ENCODE measurements at regions not wholly inside any gene's neighbourhood (a gene's known extent, or its start where the extent isn't known, plus 50 kb on each side); places are given as distances from the start of the nearest gene placed in this dataset.

DNA sequence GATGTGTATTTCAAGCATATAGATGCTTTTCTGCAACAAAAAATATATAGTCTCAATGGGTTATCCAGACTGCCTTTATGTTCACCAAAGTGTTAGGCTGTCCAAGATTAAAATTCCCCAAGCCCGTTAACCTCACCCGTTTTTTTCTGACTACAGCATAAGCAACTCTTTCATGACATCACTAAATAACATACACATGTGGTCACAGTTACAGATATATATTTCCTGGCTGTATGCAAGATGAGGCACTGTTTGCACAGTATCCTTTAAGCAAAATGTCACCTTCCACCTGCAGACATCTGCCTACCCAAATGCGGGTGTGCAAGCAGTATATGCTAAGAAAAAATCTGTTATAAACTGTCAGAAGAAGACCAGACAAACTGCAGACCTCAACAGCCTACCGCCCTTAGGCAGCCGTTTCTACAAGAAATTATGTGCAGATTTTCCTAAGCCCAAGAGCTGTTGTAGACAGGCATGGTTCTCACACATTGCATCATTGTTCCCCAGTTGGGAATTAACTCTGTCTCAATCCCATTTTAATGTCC, 183.1 kb upstream of the MXRA5 start:
- Histone ChIP-seq H3K36me3 (ENCODE audit: control insufficient read depth in 2 of 2, insufficient read depth in 1 of 2, low read length in 2 of 2) (no peaks in the 10 kb centered on the region), H3K9me3 (ENCODE audit: control insufficient read depth, insufficient read depth, low read depth, low read length) (no peaks in the 10 kb centered on the region), H3K27ac (ENCODE audit: extremely low read depth, low read depth, low read length) (no peak overlapping the region), H3K4me3 (ENCODE audit: low read depth, low read length) (no peak overlapping the region), H3K4me1 (ENCODE audit: control insufficient read depth, insufficient read depth, low read length) (no peaks in the 10 kb centered on the region)
- CTCF ChIA-PET = no interaction called here
- TF ChIP-seq ZNF423 (tag by site-specific recombination; IDR thresholded peaks at IDR 0.05) (no peak), ZNF776 (tag by site-specific recombination; IDR thresholded peaks at IDR 0.05; ENCODE audit: borderline replicate concordance) (no peak), ZNF114 (tag by site-specific recombination; IDR thresholded peaks at IDR 0.05) (no peak), FEZF1 (tag by site-specific recombination; IDR thresholded peaks at IDR 0.05) (no peak)
- POLR2A ChIA-PET = no interaction called here

DNA sequence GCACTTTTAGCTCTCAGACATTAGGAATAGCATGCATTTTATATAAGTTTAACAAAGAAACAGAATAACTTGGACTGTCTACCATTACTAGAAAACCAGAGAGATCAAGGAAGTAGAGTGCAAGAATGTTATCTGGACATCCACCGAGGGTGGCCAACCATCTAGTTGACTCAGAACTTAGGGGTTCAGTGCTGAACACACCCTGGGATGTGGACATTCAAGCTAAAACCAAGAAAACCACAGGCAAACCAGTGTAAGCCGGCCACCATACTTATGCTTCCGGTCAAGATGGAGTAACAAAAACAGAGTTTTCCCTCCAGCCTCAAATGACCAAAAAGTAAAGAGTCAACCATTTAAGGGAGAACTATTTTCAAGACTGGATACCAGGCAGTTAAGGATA, 181.4 kb upstream of the MXRA5 start:
- Histone ChIP-seq H3K4me1 (ENCODE audit: control insufficient read depth, insufficient read depth, low read length) (no peaks in the 10 kb centered on the region), H3K27ac (ENCODE audit: extremely low read depth, low read depth, low read length) (no peak overlapping the region), H3K4me3 (ENCODE audit: low read depth, low read length) (no peak overlapping the region), H3K36me3 (ENCODE audit: control insufficient read depth in 2 of 2, insufficient read depth in 1 of 2, low read length in 2 of 2) (no peaks in the 10 kb centered on the region), H3K9me3 (ENCODE audit: control insufficient read depth, insufficient read depth, low read depth, low read length) (no peaks in the 10 kb centered on the region)
- ChIA-PET POLR2A (no interaction called here), CTCF (no interaction called here)
- TF ChIP-seq ZNF133 (tag by site-specific recombination; IDR thresholded peaks at IDR 0.05) (no peak), YY2 (tag by site-specific recombination; IDR thresholded peaks at IDR 0.05) (no peak), ZNF248 (tag by site-specific recombination; IDR thresholded peaks at IDR 0.05) (no peak), ZFP69B (tag by site-specific recombination; IDR thresholded peaks at IDR 0.05) (no peak), SP7 (tag by site-specific recombination; IDR thresholded peaks at IDR 0.05) (no peak), SETDB1 (IDR thresholded peaks at IDR 0.05; ENCODE audit: insufficient read length, low read length) (no peak), ZNF600 (tag by site-specific recombination; IDR thresholded peaks at IDR 0.05) (no peak), ZBTB7A (tag by site-specific recombination; IDR thresholded peaks at IDR 0.05; ENCODE audit: low read depth) (no peak), ZNF654 (tag by site-specific recombination; IDR thresholded peaks at IDR 0.05; ENCODE audit: low read depth) (no peak), SALL2 (tag by site-specific recombination; IDR thresholded peaks at IDR 0.05; ENCODE audit: borderline replicate concordance) (no peak)
- TF ChIP-seq, protein P1, sequence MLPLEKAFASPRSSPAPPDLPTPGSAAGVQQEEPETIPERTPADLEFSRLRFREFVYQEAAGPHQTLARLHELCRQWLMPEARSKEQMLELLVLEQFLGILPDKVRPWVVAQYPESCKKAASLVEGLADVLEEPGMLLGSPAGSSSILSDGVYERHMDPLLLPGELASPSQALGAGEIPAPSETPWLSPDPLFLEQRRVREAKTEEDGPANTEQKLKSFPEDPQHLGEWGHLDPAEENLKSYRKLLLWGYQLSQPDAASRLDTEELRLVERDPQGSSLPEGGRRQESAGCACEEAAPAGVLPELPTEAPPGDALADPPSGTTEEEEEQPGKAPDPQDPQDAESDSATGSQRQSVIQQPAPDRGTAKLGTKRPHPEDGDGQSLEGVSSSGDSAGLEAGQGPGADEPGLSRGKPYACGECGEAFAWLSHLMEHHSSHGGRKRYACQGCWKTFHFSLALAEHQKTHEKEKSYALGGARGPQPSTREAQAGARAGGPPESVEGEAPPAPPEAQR (tag by site-specific recombination; IDR thresholded peaks at IDR 0.05) = no peak

DNA sequence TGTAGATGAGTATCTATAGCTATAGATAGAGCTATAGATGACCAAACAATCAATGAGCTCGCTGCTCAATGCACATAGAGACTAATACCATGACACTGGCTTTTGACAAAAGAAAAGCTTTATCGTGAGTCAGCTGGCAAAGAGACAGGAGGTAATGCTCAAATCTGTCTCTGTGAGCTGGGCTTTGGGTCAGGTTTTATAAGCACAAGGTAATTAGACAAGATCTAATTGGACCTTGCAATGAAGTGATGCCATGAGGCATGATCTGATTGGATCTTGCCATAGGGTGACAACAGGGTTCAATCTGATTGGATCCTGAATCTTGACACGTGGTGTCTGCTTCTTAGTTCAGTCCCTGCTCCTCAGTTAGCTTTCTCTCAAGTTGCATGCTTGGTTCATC, 180.7 kb upstream of the MXRA5 start:
- CTCF ChIA-PET = no interaction called here
- TF ChIP-seq YY1 (tag by site-specific recombination; IDR thresholded peaks at IDR 0.05) = no peak
- no peak for TF ChIP-seq ZNF658 (tag by site-specific recombination; IDR thresholded peaks at IDR 0.05)
- TF ChIP-seq, protein P2, sequence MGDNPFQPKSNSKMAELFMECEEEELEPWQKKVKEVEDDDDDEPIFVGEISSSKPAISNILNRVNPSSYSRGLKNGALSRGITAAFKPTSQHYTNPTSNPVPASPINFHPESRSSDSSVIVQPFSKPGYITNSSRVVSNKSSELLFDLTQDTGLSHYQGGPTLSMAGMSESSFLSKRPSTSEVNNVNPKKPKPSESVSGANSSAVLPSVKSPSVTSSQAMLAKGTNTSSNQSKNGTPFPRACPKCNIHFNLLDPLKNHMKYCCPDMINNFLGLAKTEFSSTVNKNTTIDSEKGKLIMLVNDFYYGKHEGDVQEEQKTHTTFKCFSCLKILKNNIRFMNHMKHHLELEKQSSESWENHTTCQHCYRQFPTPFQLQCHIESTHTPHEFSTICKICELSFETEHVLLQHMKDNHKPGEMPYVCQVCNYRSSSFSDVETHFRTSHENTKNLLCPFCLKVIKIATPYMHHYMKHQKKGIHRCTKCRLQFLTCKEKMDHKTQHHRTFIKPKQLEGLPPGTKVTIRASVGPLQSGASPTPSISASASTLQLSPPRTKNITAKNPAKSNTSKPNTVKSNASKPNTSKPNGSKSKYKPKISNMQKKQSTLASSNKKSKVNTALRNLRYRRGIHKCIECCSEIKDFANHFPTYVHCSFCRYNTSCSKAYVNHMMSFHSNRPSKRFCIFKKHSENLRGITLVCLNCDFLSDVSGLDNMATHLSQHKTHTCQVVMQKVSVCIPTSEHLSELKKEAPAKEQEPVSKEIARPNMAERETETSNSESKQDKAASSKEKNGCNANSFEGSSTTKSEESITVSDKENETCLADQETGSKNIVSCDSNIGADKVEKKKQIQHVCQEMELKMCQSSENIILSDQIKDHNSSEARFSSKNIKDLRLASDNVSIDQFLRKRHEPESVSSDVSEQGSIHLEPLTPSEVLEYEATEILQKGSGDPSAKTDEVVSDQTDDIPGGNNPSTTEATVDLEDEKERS (tag by site-specific recombination; IDR thresholded peaks at IDR 0.05) = no peak
- no peak for TF ChIP-seq ZNF791 (tag by site-specific recombination; IDR thresholded peaks at IDR 0.05)
- no peak for TF ChIP-seq ZNF701 (tag by site-specific recombination; IDR thresholded peaks at IDR 0.05)
- no peak for TF ChIP-seq ZNF777 (tag by site-specific recombination; IDR thresholded peaks at IDR 0.05; ENCODE audit: borderline replicate concordance)
- TF ChIP-seq, protein P3, sequence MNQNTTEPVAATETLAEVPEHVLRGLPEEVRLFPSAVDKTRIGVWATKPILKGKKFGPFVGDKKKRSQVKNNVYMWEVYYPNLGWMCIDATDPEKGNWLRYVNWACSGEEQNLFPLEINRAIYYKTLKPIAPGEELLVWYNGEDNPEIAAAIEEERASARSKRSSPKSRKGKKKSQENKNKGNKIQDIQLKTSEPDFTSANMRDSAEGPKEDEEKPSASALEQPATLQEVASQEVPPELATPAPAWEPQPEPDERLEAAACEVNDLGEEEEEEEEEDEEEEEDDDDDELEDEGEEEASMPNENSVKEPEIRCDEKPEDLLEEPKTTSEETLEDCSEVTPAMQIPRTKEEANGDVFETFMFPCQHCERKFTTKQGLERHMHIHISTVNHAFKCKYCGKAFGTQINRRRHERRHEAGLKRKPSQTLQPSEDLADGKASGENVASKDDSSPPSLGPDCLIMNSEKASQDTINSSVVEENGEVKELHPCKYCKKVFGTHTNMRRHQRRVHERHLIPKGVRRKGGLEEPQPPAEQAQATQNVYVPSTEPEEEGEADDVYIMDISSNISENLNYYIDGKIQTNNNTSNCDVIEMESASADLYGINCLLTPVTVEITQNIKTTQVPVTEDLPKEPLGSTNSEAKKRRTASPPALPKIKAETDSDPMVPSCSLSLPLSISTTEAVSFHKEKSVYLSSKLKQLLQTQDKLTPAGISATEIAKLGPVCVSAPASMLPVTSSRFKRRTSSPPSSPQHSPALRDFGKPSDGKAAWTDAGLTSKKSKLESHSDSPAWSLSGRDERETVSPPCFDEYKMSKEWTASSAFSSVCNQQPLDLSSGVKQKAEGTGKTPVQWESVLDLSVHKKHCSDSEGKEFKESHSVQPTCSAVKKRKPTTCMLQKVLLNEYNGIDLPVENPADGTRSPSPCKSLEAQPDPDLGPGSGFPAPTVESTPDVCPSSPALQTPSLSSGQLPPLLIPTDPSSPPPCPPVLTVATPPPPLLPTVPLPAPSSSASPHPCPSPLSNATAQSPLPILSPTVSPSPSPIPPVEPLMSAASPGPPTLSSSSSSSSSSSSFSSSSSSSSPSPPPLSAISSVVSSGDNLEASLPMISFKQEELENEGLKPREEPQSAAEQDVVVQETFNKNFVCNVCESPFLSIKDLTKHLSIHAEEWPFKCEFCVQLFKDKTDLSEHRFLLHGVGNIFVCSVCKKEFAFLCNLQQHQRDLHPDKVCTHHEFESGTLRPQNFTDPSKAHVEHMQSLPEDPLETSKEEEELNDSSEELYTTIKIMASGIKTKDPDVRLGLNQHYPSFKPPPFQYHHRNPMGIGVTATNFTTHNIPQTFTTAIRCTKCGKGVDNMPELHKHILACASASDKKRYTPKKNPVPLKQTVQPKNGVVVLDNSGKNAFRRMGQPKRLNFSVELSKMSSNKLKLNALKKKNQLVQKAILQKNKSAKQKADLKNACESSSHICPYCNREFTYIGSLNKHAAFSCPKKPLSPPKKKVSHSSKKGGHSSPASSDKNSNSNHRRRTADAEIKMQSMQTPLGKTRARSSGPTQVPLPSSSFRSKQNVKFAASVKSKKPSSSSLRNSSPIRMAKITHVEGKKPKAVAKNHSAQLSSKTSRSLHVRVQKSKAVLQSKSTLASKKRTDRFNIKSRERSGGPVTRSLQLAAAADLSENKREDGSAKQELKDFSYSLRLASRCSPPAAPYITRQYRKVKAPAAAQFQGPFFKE (tag by site-specific recombination; IDR thresholded peaks at IDR 0.05; ENCODE audit: borderline replicate concordance) = no peak
- TF ChIP-seq HOXD13 (CRISPR knock-in tag; IDR thresholded peaks at IDR 0.05; ENCODE audit: borderline replicate concordance) = no peak
- no peak for TF ChIP-seq ZNF768 (tag by site-specific recombination; IDR thresholded peaks at IDR 0.05)

More for the DNA sequence above, 180.7 kb upstream of the MXRA5 start:
- POLR2A ChIA-PET = no interaction called here
- H3K27ac ChIP-seq (ENCODE audit: extremely low read depth, low read depth, low read length) = no peak overlapping the region
- H3K36me3 ChIP-seq (ENCODE audit: control insufficient read depth in 2 of 2, insufficient read depth in 1 of 2, low read length in 2 of 2) = no peaks in the 10 kb centered on the region
- no peaks in the 10 kb centered on the region for H3K9me3 ChIP-seq (ENCODE audit: control insufficient read depth, insufficient read depth, low read depth, low read length)
- no peaks in the 10 kb centered on the region for H3K4me1 ChIP-seq (ENCODE audit: control insufficient read depth, insufficient read depth, low read length)
- H3K4me3 ChIP-seq (ENCODE audit: low read depth, low read length) = no peak overlapping the region
